ENCODE measurements at regions not wholly inside any gene's neighbourhood (a gene's known extent, or its start where the extent isn't known, plus 50 kb on each side); places are given as distances from the start of the nearest gene placed in this dataset.

DNA sequence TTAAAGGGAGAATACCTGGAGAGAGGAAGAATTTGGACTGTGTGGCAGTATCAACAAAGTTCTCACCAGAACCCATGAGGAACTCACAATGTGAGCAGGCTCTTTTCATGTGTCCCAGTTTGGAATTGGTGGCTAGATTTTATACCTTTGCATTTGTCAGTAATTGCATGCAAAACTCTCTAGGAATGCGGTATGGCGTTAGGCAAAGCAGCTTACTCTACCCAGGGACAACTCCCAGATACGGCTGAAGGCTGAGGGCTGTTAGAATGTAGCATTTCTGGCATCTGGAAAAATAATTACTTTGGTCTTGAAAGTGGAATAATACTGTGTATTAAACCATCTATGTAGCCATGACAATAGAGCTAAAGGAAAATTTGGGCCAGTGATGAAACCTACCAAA, 635.5 kb downstream of the SLC16A7 start:
- TF ChIP-seq, protein P1, sequence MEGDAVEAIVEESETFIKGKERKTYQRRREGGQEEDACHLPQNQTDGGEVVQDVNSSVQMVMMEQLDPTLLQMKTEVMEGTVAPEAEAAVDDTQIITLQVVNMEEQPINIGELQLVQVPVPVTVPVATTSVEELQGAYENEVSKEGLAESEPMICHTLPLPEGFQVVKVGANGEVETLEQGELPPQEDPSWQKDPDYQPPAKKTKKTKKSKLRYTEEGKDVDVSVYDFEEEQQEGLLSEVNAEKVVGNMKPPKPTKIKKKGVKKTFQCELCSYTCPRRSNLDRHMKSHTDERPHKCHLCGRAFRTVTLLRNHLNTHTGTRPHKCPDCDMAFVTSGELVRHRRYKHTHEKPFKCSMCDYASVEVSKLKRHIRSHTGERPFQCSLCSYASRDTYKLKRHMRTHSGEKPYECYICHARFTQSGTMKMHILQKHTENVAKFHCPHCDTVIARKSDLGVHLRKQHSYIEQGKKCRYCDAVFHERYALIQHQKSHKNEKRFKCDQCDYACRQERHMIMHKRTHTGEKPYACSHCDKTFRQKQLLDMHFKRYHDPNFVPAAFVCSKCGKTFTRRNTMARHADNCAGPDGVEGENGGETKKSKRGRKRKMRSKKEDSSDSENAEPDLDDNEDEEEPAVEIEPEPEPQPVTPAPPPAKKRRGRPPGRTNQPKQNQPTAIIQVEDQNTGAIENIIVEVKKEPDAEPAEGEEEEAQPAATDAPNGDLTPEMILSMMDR (conservative IDR thresholded peaks at IDR 0.05) = no peak
- TF ChIP-seq ZFX (IDR thresholded peaks at IDR 0.05) = no peak
